GM12878 (cell line): ENCODE measurements at regions not wholly inside any gene's neighbourhood (a gene's known extent, or its start where the extent isn't known, plus 50 kb on each side); places are given as distances from the start of the nearest gene placed in this dataset.
"Not testable (repeated sequence)": the region's sequence is repeated elsewhere in the genome, so short reads cannot be mapped to it uniquely, and the experiment has no call there.

ENCODE experiments used
- ATAC-seq: fragments of 200-7000 bp; cut with Tn5 transposase; 3 replicates; pipeline ENCODE4 v1.9.1; 2020; ENCODE audit warnings: mild to moderate bottlenecking, moderate library complexity
- BruUV-seq: library from RNA; stranded (reverse); fragments of 400-500 nt; replicated peaks from 2 replicates; lab custom pipeline; 2021; lab: Mats Ljungman, UMichigan
- CTCF ChIA-PET: fragments of 300-600 bp; sonication (Branson Sonifier 250); formaldehyde crosslinking; extraction: SDS; loops from one replicate; lab custom pipeline; 2021; ENCODE audit warnings: inconsistent platforms; lab: Yijun Ruan, JAX
- POLR2A ChIA-PET: fragments of 350-600 bp; formaldehyde crosslinking; extraction: SDS; loops from one replicate; lab custom pipeline; 2021; ENCODE audit warnings: inconsistent platforms; lab: Charles Lee
- RAD21 ChIA-PET: fragments of 300-600 bp; sonication (Branson Sonifier 250); formaldehyde crosslinking; loops from one replicate; lab custom pipeline; 2023; ENCODE audit warnings: antibody characterized with exemption; ENCODE audit not compliant: unreplicated experiment; lab: Charles Lee
- SMC1A ChIA-PET: fragments of 300-600 bp; sonication (Branson Sonifier 250); formaldehyde crosslinking; loops from one replicate; lab custom pipeline; 2023; ENCODE audit not compliant: unreplicated experiment, uncharacterized antibody; lab: Charles Lee
- DNase-seq: peaks from one replicate; pipeline ENCODE4 v3.0.0-alpha.2; 2011; ENCODE audit warnings: low read depth, low spot score
- FAIRE-seq: peaks from 3 replicates; lab custom pipeline; 2011; peaks lifted over from hg19 to GRCh38; lab: Jason Lieb, UNC
- H2AFZ ChIP-seq: 2 replicates; pipeline ENCODE4 v1.6.0; 2011; ENCODE audit warnings: low read depth, low read length, control low read depth; ENCODE audit not compliant: control insufficient read depth
- H3K27ac ChIP-seq: 2 replicates; pipeline ENCODE4 v1.5.1; 2011; ENCODE audit warnings: control low read depth; ENCODE audit not compliant: control insufficient read depth, insufficient read depth
- H3K27me3 ChIP-seq, 2 experiments: replicated peaks in 1 of 2; 2 replicates each; pipeline versions ENCODE4 v1.6.0 to v1.6.1; 2011; ENCODE audit warnings: low read length in 1 of 2; ENCODE audit not compliant: control insufficient read depth in 2 of 2, insufficient read depth in 2 of 2
- H3K36me3 ChIP-seq, 2 experiments: 2 replicates each; pipeline ENCODE4 v1.5.1; 2011; ENCODE audit warnings: low read length in 1 of 2; ENCODE audit not compliant: control insufficient read depth in 2 of 2, insufficient read depth in 2 of 2
- H3K4me1 ChIP-seq: 2 replicates; pipeline ENCODE4 v1.6.1; 2011; ENCODE audit warnings: mild to moderate bottlenecking, low read length, moderate library complexity, mixed read lengths; ENCODE audit not compliant: control insufficient read depth, insufficient read depth
- H3K4me2 ChIP-seq: 2 replicates; pipeline ENCODE4 v1.6.0; 2011; ENCODE audit warnings: control low read depth; ENCODE audit not compliant: control insufficient read depth, insufficient read depth
- H3K4me3 ChIP-seq: fragments of 200-600 bp; sonication (generic); 2 replicates; pipeline ENCODE4 v1.5.1; 2016
- H3K79me2 ChIP-seq: 2 replicates; pipeline ENCODE4 v1.6.0; 2011; ENCODE audit warnings: low read length; ENCODE audit not compliant: control insufficient read depth, insufficient read depth
- H3K9ac ChIP-seq: 2 replicates; pipeline ENCODE4 v1.8.0; 2011; ENCODE audit warnings: low read length, control low read depth, mixed read lengths; ENCODE audit not compliant: control insufficient read depth, insufficient read depth
- H3K9me3 ChIP-seq: replicated peaks from 3 replicates; pipeline ENCODE4 v1.5.1; 2011; ENCODE audit warnings: mild to moderate bottlenecking, low read length; ENCODE audit not compliant: control insufficient read depth, insufficient read depth
- H4K20me1 ChIP-seq: 2 replicates; pipeline ENCODE4 v1.6.0; 2011; ENCODE audit not compliant: control insufficient read depth, insufficient read depth
- WGBS: methylation state at CpG from one replicate; pipeline ENCODE4 v1.1.6; 2016; ENCODE audit warnings: low lambda C conversion rate; ENCODE audit not compliant: insufficient replicate concordance, insufficient coverage; ENCODE audit errors: missing lambda C conversion rate; 5-methylcytosine and 5-hydroxymethylcytosine counted together
- in situ Hi-C: fragments of 300-500 bp; cut with MboI; formaldehyde crosslinking; loops from 9 replicates; pipeline ENCODE4 v1.14.3; 2018; ENCODE audit warnings: mixed read lengths
- intact Hi-C: fragments of 100-400 bp; cut with micrococcal nuclease; formaldehyde crosslinking; loops from one replicate; pipeline ENCODE4 v1.14.2; 2022; ENCODE audit not compliant: unreplicated experiment
- TF ChIP-seq, protein P1 (sequence below), 3 experiments: IDR thresholded peaks in 2 of 3; conservative IDR thresholded peaks in 1 of 3; 2 replicates each; pipeline ENCODE4 v1.5.1; 2011; ENCODE audit warnings: low read depth in 3 of 3, low read length in 3 of 3, mild to moderate bottlenecking in 3 of 3, control low read depth in 2 of 3, moderate library complexity in 2 of 3, inconsistent platforms in 1 of 3, mixed read lengths in 1 of 3; ENCODE audit not compliant: control insufficient read depth in 2 of 3, insufficient read depth in 1 of 3; ENCODE audit errors: extremely low read depth in 1 of 3

DNA sequence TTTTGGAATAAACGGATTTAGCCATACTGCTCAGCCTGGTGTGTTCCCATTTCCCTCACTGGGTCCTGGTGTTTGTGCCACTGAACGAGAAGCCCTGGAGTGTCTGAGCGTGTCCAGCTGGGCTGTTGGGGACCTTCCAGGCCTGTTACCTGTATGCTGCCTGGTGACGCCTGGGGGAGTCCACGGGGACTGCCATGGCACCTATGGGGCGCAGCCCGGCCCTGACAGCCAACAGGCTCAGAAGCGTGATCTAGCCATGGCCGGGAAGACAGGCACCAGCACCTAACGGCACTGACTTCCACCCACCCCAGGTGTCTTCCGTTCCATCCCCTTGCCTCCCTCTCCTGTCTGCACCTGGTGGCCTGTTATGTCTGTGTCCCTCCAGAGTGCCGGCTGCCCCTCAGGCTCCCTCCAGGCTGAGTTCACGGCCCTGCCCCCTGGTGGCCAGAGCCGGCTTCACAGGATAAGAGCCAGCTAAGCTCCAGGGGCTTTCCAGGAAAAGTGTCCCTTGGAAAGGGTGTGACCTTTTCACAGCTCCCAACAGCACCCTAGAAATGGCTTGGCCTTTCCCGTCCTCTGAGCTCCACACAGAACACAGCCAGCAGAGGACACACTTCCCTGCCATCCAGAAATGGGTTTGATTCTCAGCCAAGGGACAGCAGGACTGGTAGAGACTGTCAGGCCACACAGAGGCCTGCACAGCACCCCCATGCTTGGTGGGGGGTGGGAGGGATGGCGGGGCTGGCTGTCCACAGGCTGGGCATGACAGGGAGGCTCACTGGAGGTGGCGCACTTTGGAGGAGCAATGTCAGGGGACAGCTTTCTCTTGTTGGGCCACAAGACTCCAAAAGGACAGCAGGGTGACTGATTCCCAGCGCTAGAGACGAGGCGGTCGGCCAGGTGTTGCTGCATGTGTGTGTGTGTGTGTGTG lies 64.0 kb upstream of the LYSMD4 start:
- TF ChIP-seq, protein P1, sequence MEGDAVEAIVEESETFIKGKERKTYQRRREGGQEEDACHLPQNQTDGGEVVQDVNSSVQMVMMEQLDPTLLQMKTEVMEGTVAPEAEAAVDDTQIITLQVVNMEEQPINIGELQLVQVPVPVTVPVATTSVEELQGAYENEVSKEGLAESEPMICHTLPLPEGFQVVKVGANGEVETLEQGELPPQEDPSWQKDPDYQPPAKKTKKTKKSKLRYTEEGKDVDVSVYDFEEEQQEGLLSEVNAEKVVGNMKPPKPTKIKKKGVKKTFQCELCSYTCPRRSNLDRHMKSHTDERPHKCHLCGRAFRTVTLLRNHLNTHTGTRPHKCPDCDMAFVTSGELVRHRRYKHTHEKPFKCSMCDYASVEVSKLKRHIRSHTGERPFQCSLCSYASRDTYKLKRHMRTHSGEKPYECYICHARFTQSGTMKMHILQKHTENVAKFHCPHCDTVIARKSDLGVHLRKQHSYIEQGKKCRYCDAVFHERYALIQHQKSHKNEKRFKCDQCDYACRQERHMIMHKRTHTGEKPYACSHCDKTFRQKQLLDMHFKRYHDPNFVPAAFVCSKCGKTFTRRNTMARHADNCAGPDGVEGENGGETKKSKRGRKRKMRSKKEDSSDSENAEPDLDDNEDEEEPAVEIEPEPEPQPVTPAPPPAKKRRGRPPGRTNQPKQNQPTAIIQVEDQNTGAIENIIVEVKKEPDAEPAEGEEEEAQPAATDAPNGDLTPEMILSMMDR (IDR thresholded peaks at IDR 0.05 in 2 of 3, conservative IDR thresholded peaks at IDR 0.05 in 1 of 3; ENCODE audit: control insufficient read depth in 2 of 3, extremely low read depth in 1 of 3, insufficient read depth in 1 of 3, low read depth in 3 of 3, low read length in 3 of 3): 0 out of 6 replicates have a peak, but pooled peaks of 2 of the 3 experiments have one; percentile 0 to 1
- H3K4me1 ChIP-seq, H3K27me3 ChIP-seq, BruUV-seq, SMC1A ChIA-PET, H2AFZ ChIP-seq, H3K9ac ChIP-seq, DNase-seq, H3K9me3 ChIP-seq, RAD21 ChIA-PET, H4K20me1 ChIP-seq, intact Hi-C loops, H3K36me3 ChIP-seq, H3K79me2 ChIP-seq, FAIRE-seq, H3K27ac ChIP-seq, H3K4me3 ChIP-seq: not testable (repeated sequence)
- in situ Hi-C loops: loop anchor here (10.0 kb wide), 1 partner anchor 1968 kb away; no protein-coding TSS in a partner anchor
- 0 out of 2 replicates have a peak overlapping the region, but pooled peaks have one; percentile 25 for H3K4me2 ChIP-seq
- peak; percentile 74 for ATAC-seq
- 14% methylated on average over 5 of the region's 21 CpGs for WGBS
- CTCF ChIA-PET: interaction anchor here (0.9 kb wide), 1 partner anchor 93 kb away, joined by 3 read pairs; no protein-coding TSS in a partner anchor
- POLR2A ChIA-PET: interaction anchor here (0.6 kb wide), 1 partner anchor 16 kb away, joined by 8 read pairs; no protein-coding TSS in a partner anchor
